BLaER1 (cell line): ENCODE measurements at regions not wholly inside any gene's neighbourhood (a gene's known extent, or its start where the extent isn't known, plus 50 kb on each side); places are given as distances from the start of the nearest gene placed in this dataset.

Experiments used
- H3K27ac ChIP-seq: shearing (Covaris generic); formaldehyde crosslinking; 2 replicates; pipeline ENCODE4 v1.8.1; 2022
- H3K27me3 ChIP-seq: shearing (Covaris generic); formaldehyde crosslinking; 2 replicates; pipeline ENCODE4 v1.8.1; 2022
- H3K36me3 ChIP-seq: shearing (Covaris generic); formaldehyde crosslinking; 2 replicates; pipeline ENCODE4 v1.8.1; 2022
- H3K4me1 ChIP-seq: shearing (Covaris generic); formaldehyde crosslinking; 2 replicates; pipeline ENCODE4 v1.8.1; 2022
- H3K4me2 ChIP-seq: shearing (Covaris generic); formaldehyde crosslinking; 2 replicates; pipeline ENCODE4 v1.8.1; 2022
- H3K4me3 ChIP-seq: shearing (Covaris generic); formaldehyde crosslinking; 2 replicates; pipeline ENCODE4 v1.8.1; 2022
- H3K9ac ChIP-seq: shearing (Covaris generic); formaldehyde crosslinking; 2 replicates; pipeline ENCODE4 v1.8.1; 2022
- H3K9me3 ChIP-seq: shearing (Covaris generic); formaldehyde crosslinking; 2 replicates; pipeline ENCODE4 v1.8.1; 2022
- H4K20me1 ChIP-seq: shearing (Covaris generic); formaldehyde crosslinking; 2 replicates; pipeline ENCODE4 v1.8.1; 2022
- Cebpa-rat ChIP-seq: shearing (Covaris generic); IDR thresholded peaks from 2 replicates; pipeline ENCODE4 v1.8.1; 2022

- Histone ChIP-seq H3K9ac (no peak overlapping the region), H3K27me3 (no peaks in the 10 kb centered on the region), H3K9me3 (no peaks in the 10 kb centered on the region), H4K20me1 (no peaks in the 10 kb centered on the region), H3K4me1 (no peaks in the 10 kb centered on the region), H3K4me3 (no peak overlapping the region), H3K36me3 (no peaks in the 10 kb centered on the region), H3K4me2 (no peak overlapping the region), H3K27ac (no peak overlapping the region)
- TF ChIP-seq Cebpa-rat = no peak
These were observed 321.6 kb upstream of the EPHA3 start for GRCh38 chr3:88785841-88786240.

GRCh38 chr3:88795503-88795902 is 311.9 kb upstream of the EPHA3 start:
- peaks cover 25% of the 10 kb centered on the region for H3K9me3 ChIP-seq
- H3K4me1 ChIP-seq = no peaks in the 10 kb centered on the region
- no peak overlapping the region for H3K9ac ChIP-seq
- H3K36me3 ChIP-seq = no peaks in the 10 kb centered on the region
- H3K4me2 ChIP-seq = no peak overlapping the region
- no peak for TF ChIP-seq Cebpa-rat
- no peak overlapping the region for H3K27ac ChIP-seq
- H3K4me3 ChIP-seq = no peak overlapping the region
- no peaks in the 10 kb centered on the region for H4K20me1 ChIP-seq
- H3K27me3 ChIP-seq = no peaks in the 10 kb centered on the region

GRCh38 chr3:88807491-88808105 is 299.8 kb upstream of the EPHA3 start:
- H3K9me3 ChIP-seq = no peaks in the 10 kb centered on the region
- no peaks in the 10 kb centered on the region for H3K4me1 ChIP-seq
- H3K9ac ChIP-seq = no peak overlapping the region
- no peak overlapping the region for H3K4me3 ChIP-seq
- no peak for TF ChIP-seq Cebpa-rat
- H3K4me2 ChIP-seq = no peak overlapping the region
- no peaks in the 10 kb centered on the region for H3K36me3 ChIP-seq
- H3K27me3 ChIP-seq = no peaks in the 10 kb centered on the region
- no peaks in the 10 kb centered on the region for H4K20me1 ChIP-seq
- H3K27ac ChIP-seq = no peak overlapping the region

- Histone ChIP-seq H3K9me3 (no peaks in the 10 kb centered on the region), H3K36me3 (no peaks in the 10 kb centered on the region), H3K4me3 (no peak overlapping the region), H3K4me2 (no peak overlapping the region), H3K9ac (no peak overlapping the region), H3K27me3 (no peaks in the 10 kb centered on the region), H4K20me1 (no peaks in the 10 kb centered on the region), H3K27ac (no peak overlapping the region), H3K4me1 (no peaks in the 10 kb centered on the region)
- TF ChIP-seq Cebpa-rat = no peak
These were observed 297.4 kb upstream of the EPHA3 start for GRCh38 chr3:88809993-88810392.

DNA sequence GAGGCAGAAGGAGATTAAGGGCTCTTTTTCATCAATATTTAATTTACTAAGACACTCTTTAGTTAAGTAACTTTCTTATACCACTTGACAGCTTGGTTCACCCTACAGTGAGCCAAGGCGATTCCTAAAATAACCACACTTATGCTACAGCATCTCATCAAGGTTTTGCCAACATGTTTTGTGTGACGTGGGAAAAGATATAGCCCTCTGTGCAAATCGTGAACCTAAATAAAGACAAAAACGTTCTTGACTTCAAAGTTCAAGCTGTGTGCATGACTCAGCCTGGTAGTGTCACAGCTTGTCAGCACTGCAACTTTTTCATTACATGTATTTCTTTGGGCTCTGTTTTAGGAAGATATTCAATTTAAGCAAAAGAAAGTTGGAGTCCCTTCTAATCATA is 297.0 kb upstream of the EPHA3 start:
- H3K4me1 ChIP-seq = no peaks in the 10 kb centered on the region
- no peak overlapping the region for H3K27ac ChIP-seq
- no peak overlapping the region for H3K4me2 ChIP-seq
- no peaks in the 10 kb centered on the region for H3K9me3 ChIP-seq
- no peak overlapping the region for H3K4me3 ChIP-seq
- TF ChIP-seq Cebpa-rat = no peak
- H4K20me1 ChIP-seq = no peaks in the 10 kb centered on the region
- no peaks in the 10 kb centered on the region for H3K27me3 ChIP-seq
- no peaks in the 10 kb centered on the region for H3K36me3 ChIP-seq
- no peak overlapping the region for H3K9ac ChIP-seq

DNA sequence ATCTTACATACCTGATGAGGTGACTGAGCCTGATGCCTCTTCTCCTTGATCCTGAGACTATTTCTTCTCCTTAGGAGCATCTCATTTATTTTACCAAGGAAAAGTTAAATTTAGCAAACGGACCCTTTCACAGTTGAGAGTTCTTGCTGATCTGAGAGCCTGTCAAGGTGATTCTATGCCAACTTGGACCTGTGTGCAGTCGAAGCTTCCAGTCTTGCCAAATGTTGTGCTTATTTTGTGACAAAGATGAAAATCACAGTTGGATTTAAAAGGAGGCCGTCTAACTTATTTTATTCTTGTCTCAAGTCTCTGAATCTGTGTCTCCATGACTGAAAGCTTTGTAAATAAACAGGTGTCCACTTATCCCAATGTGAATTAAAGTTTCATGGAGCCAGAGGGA is 296.3 kb upstream of the EPHA3 start:
- no peaks in the 10 kb centered on the region for H4K20me1 ChIP-seq
- H3K4me1 ChIP-seq = no peaks in the 10 kb centered on the region
- H3K9me3 ChIP-seq = no peaks in the 10 kb centered on the region
- no peak overlapping the region for H3K4me2 ChIP-seq
- H3K9ac ChIP-seq = no peak overlapping the region
- no peak overlapping the region for H3K27ac ChIP-seq
- no peak overlapping the region for H3K4me3 ChIP-seq
- H3K27me3 ChIP-seq = no peaks in the 10 kb centered on the region
- no peaks in the 10 kb centered on the region for H3K36me3 ChIP-seq
- TF ChIP-seq Cebpa-rat = no peak

GRCh38 chr3:88812576-88812975 is 294.8 kb upstream of the EPHA3 start:
- Histone ChIP-seq H3K9ac (no peak overlapping the region), H3K27ac (no peak overlapping the region), H3K9me3 (no peaks in the 10 kb centered on the region), H3K27me3 (no peaks in the 10 kb centered on the region), H3K4me1 (no peaks in the 10 kb centered on the region), H3K36me3 (no peaks in the 10 kb centered on the region), H3K4me2 (no peak overlapping the region), H3K4me3 (no peak overlapping the region), H4K20me1 (no peaks in the 10 kb centered on the region)
- no peak for TF ChIP-seq Cebpa-rat

- Histone ChIP-seq H3K4me3 (no peak overlapping the region), H3K9me3 (no peaks in the 10 kb centered on the region), H3K27me3 (no peaks in the 10 kb centered on the region), H3K9ac (no peak overlapping the region), H3K4me2 (no peak overlapping the region), H3K36me3 (no peaks in the 10 kb centered on the region), H3K4me1 (no peaks in the 10 kb centered on the region), H4K20me1 (no peaks in the 10 kb centered on the region), H3K27ac (no peak overlapping the region)
- TF ChIP-seq Cebpa-rat = no peak
These were observed 291.0 kb upstream of the EPHA3 start for GRCh38 chr3:88816445-88816844.

- H3K9me3 ChIP-seq = no peaks in the 10 kb centered on the region
- no peaks in the 10 kb centered on the region for H4K20me1 ChIP-seq
- H3K4me1 ChIP-seq = no peaks in the 10 kb centered on the region
- no peaks in the 10 kb centered on the region for H3K27me3 ChIP-seq
- H3K36me3 ChIP-seq = no peaks in the 10 kb centered on the region
- no peak for TF ChIP-seq Cebpa-rat
- H3K9ac ChIP-seq = no peak overlapping the region
- H3K4me2 ChIP-seq = no peak overlapping the region
- H3K4me3 ChIP-seq = no peak overlapping the region
- H3K27ac ChIP-seq = no peak overlapping the region
These were observed 282.5 kb upstream of the EPHA3 start for GRCh38 chr3:88824666-88825564.

- H3K9ac ChIP-seq = no peak overlapping the region
- H3K4me1 ChIP-seq = no peaks in the 10 kb centered on the region
- TF ChIP-seq Cebpa-rat = no peak
- H3K27ac ChIP-seq = no peak overlapping the region
- no peak overlapping the region for H3K4me2 ChIP-seq
- no peaks in the 10 kb centered on the region for H4K20me1 ChIP-seq
- no peak overlapping the region for H3K4me3 ChIP-seq
- no peaks in the 10 kb centered on the region for H3K27me3 ChIP-seq
- no peaks in the 10 kb centered on the region for H3K9me3 ChIP-seq
- H3K36me3 ChIP-seq = no peaks in the 10 kb centered on the region
These were observed 279.0 kb upstream of the EPHA3 start for GRCh38 chr3:88828466-88828865.
